HL-60 (cell line): ENCODE measurements at regions not wholly inside any gene's neighbourhood (a gene's known extent, or its start where the extent isn't known, plus 50 kb on each side); places are given as distances from the start of the nearest gene placed in this dataset.

Experiments
- CTCF ChIP-seq: IDR thresholded peaks from one replicate; pipeline ENCODE4 v1.5.1; 2011; ENCODE audit warnings: low read length, control low read depth, inconsistent platforms; ENCODE audit not compliant: insufficient read depth
- POLR2AphosphoS5 ChIP-seq: IDR thresholded peaks from 2 replicates; pipeline ENCODE4 v1.6.1; 2012; ENCODE audit warnings: low read depth
- REST ChIP-seq: IDR thresholded peaks from 2 replicates; pipeline ENCODE4 v1.6.1; 2012; ENCODE audit warnings: low read depth; ENCODE audit not compliant: insufficient replicate concordance

GRCh38 chr13:65623148-65623547 is 1607.0 kb downstream of the PCDH9 start:
- TF ChIP-seq REST (no peak), CTCF (no peak), POLR2AphosphoS5 (no peak)
